Right lobe of liver (tissue), 6 donors: ENCODE measurements at regions not wholly inside any gene's neighbourhood (a gene's known extent, or its start where the extent isn't known, plus 50 kb on each side); places are given as distances from the start of the nearest gene placed in this dataset.

Experiments used
- ATAC-seq, 4 donors: fragments of 200-7000 bp; cut with Tn5 transposase; one replicate each; pipeline ENCODE4 v1.9.1; 2020; ENCODE audit warnings: mild to moderate bottlenecking in 4 of 4, moderate library complexity in 4 of 4
- DNase-seq, 3 donors: peaks; one replicate each; pipeline ENCODE4 v3.0.0-alpha.2; 2020
- H3K27ac ChIP-seq, 3 donors: fragments of 200-600 bp; one replicate each; pipeline ENCODE4 v1.8.0; 2022
- H3K27me3 ChIP-seq, 2 donors: fragments of 200-600 bp; one replicate each; pipeline ENCODE4 v1.8.0; 2022
- H3K36me3 ChIP-seq, 4 donors: fragments of 200-600 bp; sonication (generic) in 1 of 4; one replicate each; pipeline versions ENCODE4 v1.5.1 to v1.8.0; 2017 to 2022; ENCODE audit warnings: control low read depth in 1 of 4
- H3K4me1 ChIP-seq, 4 donors: fragments of 200-600 bp; sonication (generic) in 1 of 4; one replicate each; pipeline versions ENCODE4 v1.5.1 to v1.8.0; 2017 to 2022; ENCODE audit warnings: control low read depth in 1 of 4
- H3K4me3 ChIP-seq, 3 donors: fragments of 200-600 bp; one replicate each; pipeline ENCODE4 v1.8.0; 2022
- H3K9me3 ChIP-seq, 4 donors: fragments of 200-600 bp; sonication (generic) in 1 of 4; one replicate each; pipeline versions ENCODE4 v1.5.1 to v1.8.0; 2017 to 2022; ENCODE audit warnings: control low read depth in 1 of 4
- CTCF ChIP-seq, 4 donors: fragments of 200-600 bp in 3 of 4; fragments of 450-650 bp in 1 of 4; IDR thresholded peaks; one replicate each; pipeline versions ENCODE4 v1.5.1 to v1.8.0; 2016 to 2022; ENCODE audit warnings: antibody characterized with exemption in 4 of 4, mild to moderate bottlenecking in 2 of 4
- POLR2A ChIP-seq: fragments of 450-650 bp; IDR thresholded peaks from one replicate; pipeline ENCODE4 v1.6.1; 2017; ENCODE audit warnings: antibody characterized with exemption, mild to moderate bottlenecking
- WGBS: methylation state at CpG from one replicate; pipeline ENCODE4 v1.1.6; 2018; ENCODE audit warnings: low coverage, low lambda C conversion rate; ENCODE audit not compliant: insufficient coverage; ENCODE audit errors: missing lambda C conversion rate; 5-methylcytosine and 5-hydroxymethylcytosine counted together
- intact Hi-C, 2 donors: fragments of 100-400 bp; cut with DNase I; formaldehyde crosslinking; loops; one replicate each; pipeline versions ENCODE4 v1.11.2 to v1.14.1; 2022
- donor health status: DM: no; HTN: yes; CAD: no.
- donor health status: DM: no; HTN: no; CAD: no.
- donor health status: DM: no; HTN: no; CAD: no.
- donor health status: DM: no; HTN: yes; CAD: no.
- donor health status: DM: no; HTN: yes; CAD: no.

GRCh38 chr4:115850799-115851509 is 737.5 kb upstream of the NDST4 start:
- Histone ChIP-seq H3K27ac (no peak overlapping the region), H3K4me3 (no peak overlapping the region), H3K27me3 (no peaks in the 10 kb centered on the region), H3K4me1 (no peaks in the 10 kb centered on the region), H3K9me3 (no peaks in the 10 kb centered on the region), H3K36me3 (no peaks in the 10 kb centered on the region)
- intact Hi-C loops = no loop called here
- 83% methylated on average over 4 of the region's 5 CpGs for WGBS
- TF ChIP-seq POLR2A (no peak), CTCF (IDR thresholded peaks at IDR 0.05) (no peak)
- no peak for ATAC-seq
- no peak for DNase-seq

- H3K36me3 ChIP-seq = no peaks in the 10 kb centered on the region
- H3K27ac ChIP-seq = peak overlapping the region in 1 of 3 donors; percentile 11
- peak overlapping the region in 2 of 3 donors; percentile 7 to 22 for H3K4me3 ChIP-seq
- no peaks in the 10 kb centered on the region for H3K9me3 ChIP-seq
- WGBS = 23% methylated on average over 2 of the region's 2 CpGs
- ATAC-seq = peak; percentile 58 to 95 (median 83)
- H3K27me3 ChIP-seq = no peaks in the 10 kb centered on the region
- no peak for DNase-seq
- TF ChIP-seq POLR2A = no peak
- no peak for TF ChIP-seq CTCF (IDR thresholded peaks at IDR 0.05)
- peaks cover 0 to 10% (median 0%) of the 10 kb centered on the region in 4 donors for H3K4me1 ChIP-seq
- intact Hi-C loops = no loop called here
Measured at GRCh38 chr4:115844180-115844579, 730.8 kb upstream of the NDST4 start.

GRCh38 chr4:115841871-115842270 is 728.5 kb upstream of the NDST4 start:
- no peaks in the 10 kb centered on the region for H3K9me3 ChIP-seq
- H3K36me3 ChIP-seq = no peaks in the 10 kb centered on the region
- TF ChIP-seq POLR2A (no peak), CTCF (IDR thresholded peaks at IDR 0.05) (no peak)
- H3K27me3 ChIP-seq = no peaks in the 10 kb centered on the region
- no peak overlapping the region for H3K27ac ChIP-seq
- peaks cover 0 to 10% (median 0%) of the 10 kb centered on the region in 4 donors for H3K4me1 ChIP-seq
- ATAC-seq = no peak
- H3K4me3 ChIP-seq = no peak overlapping the region
- intact Hi-C loops = no loop called here
- no peak for DNase-seq

- TF ChIP-seq POLR2A (no peak), CTCF (IDR thresholded peaks at IDR 0.05) (no peak)
- H3K4me3 ChIP-seq = no peak overlapping the region
- DNase-seq = no peak
- intact Hi-C loops = no loop called here
- no peak overlapping the region for H3K27ac ChIP-seq
- H3K36me3 ChIP-seq = no peaks in the 10 kb centered on the region
- ATAC-seq = no peak
- no peaks in the 10 kb centered on the region for H3K4me1 ChIP-seq
- H3K9me3 ChIP-seq = no peaks in the 10 kb centered on the region
- WGBS = 40% methylated on average over 1 of the region's 3 CpGs
- H3K27me3 ChIP-seq = peaks cover 0 to 6% of the 10 kb centered on the region in 2 donors
Measured at GRCh38 chr4:115834441-115834840, 721.0 kb upstream of the NDST4 start.
